ENCODE measurements at regions not wholly inside any gene's neighbourhood (a gene's known extent, or its start where the extent isn't known, plus 50 kb on each side); places are given as distances from the start of the nearest gene placed in this dataset.

DNA sequence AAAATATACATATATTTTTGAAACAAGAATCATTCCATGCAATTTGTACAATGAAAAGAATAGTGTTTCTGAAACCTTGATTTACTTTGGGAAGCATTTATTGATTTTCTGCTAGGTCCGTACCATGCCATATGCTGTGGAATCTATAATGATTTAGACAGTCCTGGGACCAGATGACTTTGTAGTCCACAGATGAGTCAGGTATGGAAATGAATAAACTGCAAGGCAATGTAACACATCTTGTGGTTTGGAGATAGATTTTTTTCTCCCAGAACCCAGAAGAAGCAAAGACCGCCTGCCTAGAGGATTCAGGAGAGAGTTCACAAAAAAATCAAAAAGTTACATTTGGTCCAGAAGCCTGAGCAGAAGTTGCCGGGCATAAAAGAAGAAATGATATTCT lies 190.4 kb downstream of the GPR37 start (continued):
- TF ChIP-seq, protein P1, sequence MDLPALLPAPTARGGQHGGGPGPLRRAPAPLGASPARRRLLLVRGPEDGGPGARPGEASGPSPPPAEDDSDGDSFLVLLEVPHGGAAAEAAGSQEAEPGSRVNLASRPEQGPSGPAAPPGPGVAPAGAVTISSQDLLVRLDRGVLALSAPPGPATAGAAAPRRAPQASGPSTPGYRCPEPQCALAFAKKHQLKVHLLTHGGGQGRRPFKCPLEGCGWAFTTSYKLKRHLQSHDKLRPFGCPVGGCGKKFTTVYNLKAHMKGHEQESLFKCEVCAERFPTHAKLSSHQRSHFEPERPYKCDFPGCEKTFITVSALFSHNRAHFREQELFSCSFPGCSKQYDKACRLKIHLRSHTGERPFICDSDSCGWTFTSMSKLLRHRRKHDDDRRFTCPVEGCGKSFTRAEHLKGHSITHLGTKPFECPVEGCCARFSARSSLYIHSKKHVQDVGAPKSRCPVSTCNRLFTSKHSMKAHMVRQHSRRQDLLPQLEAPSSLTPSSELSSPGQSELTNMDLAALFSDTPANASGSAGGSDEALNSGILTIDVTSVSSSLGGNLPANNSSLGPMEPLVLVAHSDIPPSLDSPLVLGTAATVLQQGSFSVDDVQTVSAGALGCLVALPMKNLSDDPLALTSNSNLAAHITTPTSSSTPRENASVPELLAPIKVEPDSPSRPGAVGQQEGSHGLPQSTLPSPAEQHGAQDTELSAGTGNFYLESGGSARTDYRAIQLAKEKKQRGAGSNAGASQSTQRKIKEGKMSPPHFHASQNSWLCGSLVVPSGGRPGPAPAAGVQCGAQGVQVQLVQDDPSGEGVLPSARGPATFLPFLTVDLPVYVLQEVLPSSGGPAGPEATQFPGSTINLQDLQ (CRISPR knock-in tag; IDR thresholded peaks at IDR 0.05): no peak
- TF ChIP-seq XRCC5 (optimal IDR thresholded peaks at IDR 0.05; ENCODE audit: low read length): no peak
- TF ChIP-seq TBL1XR1 (IDR thresholded peaks at IDR 0.05; ENCODE audit: borderline replicate concordance, low read length, partially characterized antibody): no peak
- TF ChIP-seq, protein P2, sequence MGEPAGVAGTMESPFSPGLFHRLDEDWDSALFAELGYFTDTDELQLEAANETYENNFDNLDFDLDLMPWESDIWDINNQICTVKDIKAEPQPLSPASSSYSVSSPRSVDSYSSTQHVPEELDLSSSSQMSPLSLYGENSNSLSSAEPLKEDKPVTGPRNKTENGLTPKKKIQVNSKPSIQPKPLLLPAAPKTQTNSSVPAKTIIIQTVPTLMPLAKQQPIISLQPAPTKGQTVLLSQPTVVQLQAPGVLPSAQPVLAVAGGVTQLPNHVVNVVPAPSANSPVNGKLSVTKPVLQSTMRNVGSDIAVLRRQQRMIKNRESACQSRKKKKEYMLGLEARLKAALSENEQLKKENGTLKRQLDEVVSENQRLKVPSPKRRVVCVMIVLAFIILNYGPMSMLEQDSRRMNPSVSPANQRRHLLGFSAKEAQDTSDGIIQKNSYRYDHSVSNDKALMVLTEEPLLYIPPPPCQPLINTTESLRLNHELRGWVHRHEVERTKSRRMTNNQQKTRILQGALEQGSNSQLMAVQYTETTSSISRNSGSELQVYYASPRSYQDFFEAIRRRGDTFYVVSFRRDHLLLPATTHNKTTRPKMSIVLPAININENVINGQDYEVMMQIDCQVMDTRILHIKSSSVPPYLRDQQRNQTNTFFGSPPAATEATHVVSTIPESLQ (CRISPR knock-in tag; conservative IDR thresholded peaks at IDR 0.05): no peak
- no peak for TF ChIP-seq NONO (IDR thresholded peaks at IDR 0.05)
- no peak for TF ChIP-seq NONO (CRISPR knock-in tag; conservative IDR thresholded peaks at IDR 0.05)
- TF ChIP-seq ZSCAN29 (CRISPR knock-in tag; conservative IDR thresholded peaks at IDR 0.05): no peak
- no peak for TF ChIP-seq MBD4 (IDR thresholded peaks at IDR 0.05; ENCODE audit: borderline replicate concordance, low read length)
- TF ChIP-seq ZNF777 (CRISPR knock-in tag; IDR thresholded peaks at IDR 0.05): no peak
- TF ChIP-seq, protein P3, sequence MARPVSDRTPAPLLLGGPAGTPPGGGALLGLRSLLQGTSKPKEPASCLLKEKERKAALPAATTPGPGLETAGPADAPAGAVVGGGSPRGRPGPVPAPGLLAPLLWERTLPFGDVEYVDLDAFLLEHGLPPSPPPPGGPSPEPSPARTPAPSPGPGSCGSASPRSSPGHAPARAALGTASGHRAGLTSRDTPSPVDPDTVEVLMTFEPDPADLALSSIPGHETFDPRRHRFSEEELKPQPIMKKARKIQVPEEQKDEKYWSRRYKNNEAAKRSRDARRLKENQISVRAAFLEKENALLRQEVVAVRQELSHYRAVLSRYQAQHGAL (CRISPR knock-in tag; IDR thresholded peaks at IDR 0.05; ENCODE audit: not compliant biosample characterization): no peak
- TF ChIP-seq ZBTB10 (CRISPR knock-in tag; IDR thresholded peaks at IDR 0.05; ENCODE audit: borderline replicate concordance): no peak
- no peak for TF ChIP-seq ZNF414 (CRISPR knock-in tag; IDR thresholded peaks at IDR 0.05)
- TF ChIP-seq CREB3 (CRISPR knock-in tag; IDR thresholded peaks at IDR 0.05): no peak
- TF ChIP-seq ZNF367 (CRISPR knock-in tag; IDR thresholded peaks at IDR 0.05; ENCODE audit: borderline replicate concordance): no peak
- TF ChIP-seq ZFP36 (IDR thresholded peaks at IDR 0.05; ENCODE audit: borderline replicate concordance, low read depth, low read length, partially characterized antibody): no peak
- no peak for TF ChIP-seq TEAD2 (CRISPR knock-in tag; IDR thresholded peaks at IDR 0.05)
